ENCODE measurements at regions not wholly inside any gene's neighbourhood (a gene's known extent, or its start where the extent isn't known, plus 50 kb on each side); places are given as distances from the start of the nearest gene placed in this dataset.

DNA sequence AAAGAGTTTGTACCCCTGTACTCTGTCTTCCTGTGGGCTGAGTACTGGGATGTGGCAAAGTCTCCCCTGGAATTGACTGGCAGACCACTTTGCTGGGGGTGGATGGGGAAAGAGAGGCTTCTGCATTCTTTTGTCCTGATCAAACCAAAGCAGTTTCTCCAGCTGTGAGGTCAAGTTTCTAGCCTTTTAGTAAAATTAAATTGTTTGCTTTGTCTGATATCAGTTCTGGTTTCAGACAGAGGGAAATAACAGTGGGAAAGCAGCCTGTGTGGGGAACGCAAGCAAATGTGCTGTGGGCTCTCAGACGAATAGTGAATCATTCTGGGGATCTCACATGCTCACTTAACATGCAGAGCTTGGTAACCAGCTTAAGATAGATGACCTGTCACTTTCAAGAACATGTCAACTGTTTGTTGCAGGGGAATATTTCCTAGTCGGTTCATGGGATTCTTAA is 151.6 kb downstream of the FAT3 start:
- Mint-ChIP-seq H3K4me1 (ENCODE audit: low read depth) (no peaks in the 10 kb centered on the region), H3K27ac (no peak overlapping the region), H3K9me3 (peaks cover 4% of the 10 kb centered on the region), H3K36me3 (ENCODE audit: low read depth) (no peaks in the 10 kb centered on the region), H3K4me3 (no peak overlapping the region), H3K27me3 (no peaks in the 10 kb centered on the region)
- intact Hi-C loops (cut with DNase I, micrococcal nuclease): no loop called here
- Histone ChIP-seq H3K9me3 (ENCODE audit: control insufficient read depth in 1 of 2, insufficient read depth in 1 of 2, low read length in 2 of 2) (no peaks in the 10 kb centered on the region), H3K4me3 (ENCODE audit: low read length) (no peak overlapping the region), H3K36me3 (ENCODE audit: insufficient read depth, low read length) (no peaks in the 10 kb centered on the region), H3K4me1 (ENCODE audit: insufficient read depth, low read length) (no peaks in the 10 kb centered on the region), H3K27ac (ENCODE audit: low read depth in 1 of 2, low read length in 2 of 2) (no peak overlapping the region), H3K27me3 (ENCODE audit: control insufficient read depth in 1 of 2, insufficient read depth in 2 of 2, low read length in 2 of 2) (no peaks in the 10 kb centered on the region)
- TF ChIP-seq CTCF (IDR thresholded peaks at IDR 0.05): no peak
- ATAC-seq (ENCODE audit: poor library complexity): no peak
- ChIA-PET CTCF (no interaction called here), POLR2A (no interaction called here)
- no peak for DNase-seq

- no peaks in the 10 kb centered on the region for H3K27me3 Mint-ChIP-seq
- no peaks in the 10 kb centered on the region for H3K9me3 ChIP-seq (ENCODE audit: control insufficient read depth in 1 of 2, insufficient read depth in 1 of 2, low read length in 2 of 2)
- no peak overlapping the region for H3K4me3 Mint-ChIP-seq
- H3K27me3 ChIP-seq (ENCODE audit: control insufficient read depth in 1 of 2, insufficient read depth in 2 of 2, low read length in 2 of 2): no peaks in the 10 kb centered on the region
- intact Hi-C loops (cut with DNase I, micrococcal nuclease): no loop called here
- no peak overlapping the region for H3K27ac Mint-ChIP-seq
- TF ChIP-seq CTCF (IDR thresholded peaks at IDR 0.05): no peak
- peaks cover 4% of the 10 kb centered on the region for H3K9me3 Mint-ChIP-seq
- DNase-seq (no peak), ATAC-seq (ENCODE audit: poor library complexity) (no peak)
- no peaks in the 10 kb centered on the region for H3K4me1 Mint-ChIP-seq (ENCODE audit: low read depth)
- ChIA-PET POLR2A (no interaction called here), CTCF (no interaction called here)
- H3K27ac ChIP-seq (ENCODE audit: low read depth in 1 of 2, low read length in 2 of 2): no peak overlapping the region
- H3K4me1 ChIP-seq (ENCODE audit: insufficient read depth, low read length): no peaks in the 10 kb centered on the region
- no peak overlapping the region for H3K4me3 ChIP-seq (ENCODE audit: low read length)
- no peaks in the 10 kb centered on the region for H3K36me3 ChIP-seq (ENCODE audit: insufficient read depth, low read length)
- no peaks in the 10 kb centered on the region for H3K36me3 Mint-ChIP-seq (ENCODE audit: low read depth)
Observed at GRCh38 chr11:92376680-92377079, 152.1 kb downstream of the FAT3 start.

GRCh38 chr11:92380882-92381281 is 156.3 kb downstream of the FAT3 start:
- intact Hi-C loops (cut with DNase I, micrococcal nuclease): no loop called here
- H3K4me1 ChIP-seq (ENCODE audit: insufficient read depth, low read length): no peaks in the 10 kb centered on the region
- DNase-seq: no peak
- peaks cover 4% of the 10 kb centered on the region for H3K9me3 Mint-ChIP-seq
- no peak overlapping the region for H3K4me3 ChIP-seq (ENCODE audit: low read length)
- H3K27ac ChIP-seq (ENCODE audit: low read depth in 1 of 2, low read length in 2 of 2): no peak overlapping the region
- TF ChIP-seq CTCF (IDR thresholded peaks at IDR 0.05): no peak
- H3K36me3 ChIP-seq (ENCODE audit: insufficient read depth, low read length): no peaks in the 10 kb centered on the region
- no peaks in the 10 kb centered on the region for H3K36me3 Mint-ChIP-seq (ENCODE audit: low read depth)
- H3K9me3 ChIP-seq (ENCODE audit: control insufficient read depth in 1 of 2, insufficient read depth in 1 of 2, low read length in 2 of 2): no peaks in the 10 kb centered on the region
- no peak overlapping the region for H3K27ac Mint-ChIP-seq
- no peak overlapping the region for H3K4me3 Mint-ChIP-seq
- POLR2A ChIA-PET: no interaction called here
- CTCF ChIA-PET: no interaction called here
- ATAC-seq (ENCODE audit: poor library complexity): no peak
- no peaks in the 10 kb centered on the region for H3K4me1 Mint-ChIP-seq (ENCODE audit: low read depth)
- no peaks in the 10 kb centered on the region for H3K27me3 ChIP-seq (ENCODE audit: control insufficient read depth in 1 of 2, insufficient read depth in 2 of 2, low read length in 2 of 2)
- H3K27me3 Mint-ChIP-seq: no peaks in the 10 kb centered on the region
